NCI-H1092 (cell line): ENCODE measurements at regions not wholly inside any gene's neighbourhood (a gene's known extent, or its start where the extent isn't known, plus 50 kb on each side); places are given as distances from the start of the nearest gene placed in this dataset.

ENCODE experiments used
- DNase-seq: peaks from one replicate; lab custom pipeline; 2025; lab: John Stamatoyannopoulos, UW

DNA sequence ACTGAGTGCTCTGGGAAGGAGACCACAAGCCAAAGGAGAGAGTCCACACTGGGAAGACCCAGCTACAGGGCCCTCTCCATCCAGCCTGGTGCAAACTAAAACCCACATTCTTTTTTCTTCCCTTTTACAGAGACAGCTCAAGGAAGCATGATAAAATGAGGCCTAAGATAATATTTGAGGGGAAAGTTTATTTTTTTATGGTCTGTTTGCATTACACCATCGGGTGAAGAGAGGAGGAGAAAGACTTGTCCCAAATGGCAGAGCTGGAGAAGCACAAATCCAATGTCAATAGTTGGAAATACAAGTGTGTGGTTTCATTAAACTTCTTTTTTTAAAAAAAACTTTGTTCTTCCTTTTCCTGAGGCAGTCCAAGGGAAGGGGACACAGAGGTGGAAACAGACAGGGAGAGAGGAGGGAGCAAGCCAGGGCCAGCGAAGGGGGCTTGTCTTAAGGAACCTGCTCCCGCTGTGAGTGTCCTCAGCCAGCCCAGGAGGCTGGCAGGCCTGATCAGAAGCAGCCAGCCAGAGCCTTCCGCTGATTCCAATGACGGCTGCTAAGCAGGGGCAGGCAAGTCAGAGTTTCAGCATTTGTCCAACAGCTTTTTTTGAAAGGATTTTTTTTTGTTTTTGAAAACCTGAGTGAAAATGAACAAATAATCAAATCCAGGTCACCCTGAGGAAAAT is 203.8 kb upstream of the SIX2 start:
- DNase-seq, result no peak

- DNase-seq, result no peak
Measured at GRCh38 chr2:45211636-45212035, 202.4 kb upstream of the SIX2 start.

DNA sequence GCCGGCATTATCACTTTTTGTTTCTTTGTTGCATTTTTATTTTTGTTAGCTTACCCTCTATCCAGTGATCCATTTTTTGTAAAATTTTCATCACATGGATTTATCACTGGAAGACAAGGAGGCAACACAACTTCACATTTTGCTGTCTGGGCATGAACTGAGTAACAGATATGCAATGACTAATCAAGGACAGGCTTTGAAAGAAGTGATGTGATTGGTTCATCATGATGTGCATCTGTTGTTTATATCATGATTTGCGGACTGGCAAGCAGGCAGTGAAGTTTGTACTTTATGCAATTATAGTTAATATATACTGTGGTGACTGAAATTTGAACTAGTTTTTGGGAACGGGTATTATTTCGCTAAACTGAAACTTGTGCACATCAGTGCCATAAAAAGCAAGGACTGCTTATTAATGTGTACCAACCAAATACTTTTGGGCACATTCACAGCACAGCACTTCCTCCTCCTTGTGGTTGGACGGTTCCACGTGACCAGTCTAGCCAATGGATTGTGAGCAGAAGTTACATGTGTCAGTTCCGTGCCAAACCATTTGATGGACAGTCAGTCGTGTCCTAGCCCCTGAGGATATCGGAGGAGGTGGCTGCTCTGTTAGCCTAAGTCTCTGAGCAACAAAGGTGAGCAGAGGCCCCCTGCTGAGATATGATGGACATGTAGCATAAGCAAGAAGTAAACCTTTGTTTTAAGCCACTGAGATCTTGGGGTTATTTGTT is 201.4 kb upstream of the SIX2 start:
- DNase-seq, result no peak

DNA sequence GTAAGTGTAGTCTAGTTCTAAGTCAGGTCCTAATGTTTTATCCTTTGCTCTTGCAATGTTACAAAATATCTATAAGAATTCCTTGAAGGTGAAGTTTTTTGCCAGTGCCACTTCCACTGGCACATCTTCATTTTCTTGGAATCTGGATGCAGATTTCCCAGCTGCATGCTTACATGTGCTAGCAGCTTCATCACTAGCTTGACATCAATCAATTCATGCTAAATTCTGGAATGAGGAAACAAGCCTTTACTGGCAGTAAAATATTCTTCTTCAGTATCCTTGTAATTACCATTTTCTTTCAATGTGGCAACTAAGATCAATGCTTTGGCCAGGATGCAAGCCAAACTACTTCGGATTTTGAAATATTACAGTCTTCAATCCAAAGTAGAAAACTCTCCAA is 200.6 kb upstream of the SIX2 start:
- no peak for DNase-seq

- no peak for DNase-seq
Measured at GRCh38 chr2:45209302-45209701, 200.1 kb upstream of the SIX2 start.

GRCh38 chr2:45207101-45207500 is 197.8 kb upstream of the SIX2 start:
- DNase-seq, result no peak

GRCh38 chr2:45205985-45206384 is 196.7 kb upstream of the SIX2 start:
- DNase-seq, result no peak

DNA sequence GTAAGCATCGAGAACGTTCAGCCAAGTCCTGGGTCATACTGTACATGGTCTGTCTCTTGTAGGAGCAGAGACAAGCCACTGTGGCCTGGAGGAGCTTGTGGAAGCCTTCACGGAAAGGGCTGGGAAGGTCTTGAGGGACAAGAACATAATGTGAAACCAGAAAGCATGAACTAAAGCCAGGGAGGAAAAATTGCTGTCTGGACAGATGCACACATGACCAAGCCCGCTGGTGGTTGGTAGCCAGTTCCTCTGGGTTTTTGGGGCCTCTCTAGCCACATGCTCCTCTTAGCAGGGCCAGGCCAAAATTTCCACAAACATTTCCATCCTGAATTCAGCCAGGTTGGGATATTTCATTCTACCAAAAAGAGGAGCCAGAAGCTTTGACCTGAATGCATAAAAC is 196.2 kb upstream of the SIX2 start:
- DNase-seq, result no peak

DNA sequence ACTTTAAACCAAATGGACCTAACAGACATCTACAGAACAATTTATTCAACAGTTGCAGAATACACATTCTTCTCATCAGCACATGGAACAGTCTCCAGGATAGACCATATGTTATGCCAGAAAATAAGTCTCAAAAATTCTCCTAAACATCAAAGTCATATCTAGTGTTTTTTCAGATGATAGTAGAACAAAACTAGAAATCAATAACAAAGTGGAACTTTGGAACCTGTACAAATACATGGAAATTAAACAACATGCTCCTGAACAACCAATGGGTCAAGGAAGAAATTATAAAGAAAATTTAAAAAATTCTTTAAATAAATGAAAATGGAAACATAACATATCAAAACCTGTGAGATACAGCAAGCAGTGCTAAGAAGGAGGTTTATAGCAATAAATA is 194.1 kb upstream of the SIX2 start:
- no peak for DNase-seq

DNA sequence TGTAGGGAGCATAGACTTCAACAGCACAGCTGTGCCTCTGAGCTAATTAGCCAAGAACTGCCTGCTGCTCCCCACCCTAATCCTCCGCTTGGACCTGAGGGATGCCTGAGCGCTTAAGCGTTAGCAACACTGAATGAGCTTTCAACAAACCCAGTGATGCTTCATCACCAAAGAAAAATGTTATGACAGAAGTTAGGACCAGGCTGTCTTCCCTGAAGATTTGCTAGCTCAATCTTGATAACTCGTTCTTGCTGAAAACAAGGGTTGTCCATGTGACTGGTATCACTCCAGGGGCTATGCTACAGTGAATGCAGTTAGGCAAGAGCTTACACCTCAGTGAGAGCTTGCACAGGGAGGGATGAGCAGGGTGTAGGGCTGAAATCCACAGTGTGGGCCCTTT is 190.7 kb upstream of the SIX2 start:
- DNase-seq, result no peak

- DNase-seq, result no peak
Measured at GRCh38 chr2:45195916-45196315, 186.7 kb upstream of the SIX2 start.

DNA sequence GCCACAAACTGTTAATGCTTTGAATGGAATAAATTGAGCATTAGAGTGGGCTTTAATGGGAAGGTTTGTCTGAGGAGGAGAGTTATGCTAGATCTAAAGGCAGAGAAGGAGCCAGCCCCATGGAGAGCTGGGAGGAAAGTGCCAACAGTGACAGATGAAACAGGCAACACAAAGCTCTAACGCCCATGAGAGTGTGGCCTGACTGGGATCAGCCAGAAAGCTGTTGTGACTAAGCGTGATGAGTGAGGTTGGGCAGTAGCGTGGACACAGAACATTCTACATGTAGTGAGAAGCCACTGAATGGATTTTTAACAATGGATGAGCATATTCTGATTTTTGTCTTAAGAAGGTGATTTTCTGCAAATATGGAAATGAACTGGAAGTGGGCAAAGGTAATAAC is 185.3 kb upstream of the SIX2 start:
- no peak for DNase-seq

DNA sequence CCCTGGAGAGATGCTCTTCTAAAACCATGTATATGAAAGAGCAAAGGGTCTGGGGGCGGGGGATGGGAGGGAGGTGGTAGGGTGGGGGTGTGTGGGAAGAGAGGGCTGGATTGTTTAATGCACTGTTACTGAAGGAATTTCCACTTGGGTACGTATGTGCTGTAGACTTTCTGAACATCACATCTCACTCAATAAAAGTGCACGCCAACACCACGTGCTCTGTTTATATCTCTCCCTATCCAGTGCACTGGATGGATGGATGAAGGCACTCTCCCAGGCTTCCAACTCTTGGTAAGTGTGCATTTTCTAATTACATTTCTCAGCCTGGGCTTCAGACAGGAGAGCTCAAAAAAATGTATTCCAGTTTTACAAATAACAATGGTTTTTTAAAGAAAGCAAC is 184.3 kb upstream of the SIX2 start:
- no peak for DNase-seq

- no peak for DNase-seq
Measured at GRCh38 chr2:45192991-45193390, 183.7 kb upstream of the SIX2 start.

GRCh38 chr2:45192481-45192880 is 183.2 kb upstream of the SIX2 start:
- DNase-seq, result no peak

GRCh38 chr2:45191976-45192375 is 182.7 kb upstream of the SIX2 start:
- no peak for DNase-seq

DNA sequence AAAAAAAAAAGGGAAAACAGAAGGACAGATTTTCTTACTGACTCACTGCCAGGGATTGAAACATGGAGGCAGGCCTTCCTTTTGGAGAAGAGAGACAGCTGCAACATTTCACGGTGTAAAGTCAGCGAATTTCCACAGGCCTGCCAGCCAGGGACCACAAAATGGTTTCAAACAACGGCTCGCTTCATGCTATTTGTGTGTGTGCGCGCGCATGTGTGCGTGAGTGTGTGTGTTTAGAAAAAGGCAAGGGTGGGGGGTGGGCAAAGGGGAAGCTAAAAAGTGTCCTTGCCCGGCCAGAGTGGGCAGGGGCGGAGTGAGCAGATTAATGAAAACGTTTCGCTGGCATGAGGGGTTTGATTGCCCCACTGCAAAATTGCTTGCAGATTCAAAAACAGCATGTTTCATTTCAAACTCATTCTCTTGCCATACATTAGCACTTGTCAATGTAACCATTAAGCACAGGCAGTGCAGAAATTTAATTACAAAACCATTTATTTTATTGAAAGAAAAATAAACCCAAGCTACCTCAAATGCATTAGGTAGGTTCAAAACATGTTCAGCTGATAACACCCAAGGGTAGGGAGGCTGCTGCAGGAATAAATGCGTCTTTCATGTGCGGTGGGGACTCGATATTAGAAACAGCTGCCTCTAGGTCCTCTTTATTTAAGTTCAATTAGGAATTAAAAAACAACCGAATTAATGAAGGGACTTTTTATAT is 182.1 kb upstream of the SIX2 start:
- no peak for DNase-seq

- DNase-seq, result no peak
Measured at GRCh38 chr2:45190481-45190942, 181.3 kb upstream of the SIX2 start.

DNA sequence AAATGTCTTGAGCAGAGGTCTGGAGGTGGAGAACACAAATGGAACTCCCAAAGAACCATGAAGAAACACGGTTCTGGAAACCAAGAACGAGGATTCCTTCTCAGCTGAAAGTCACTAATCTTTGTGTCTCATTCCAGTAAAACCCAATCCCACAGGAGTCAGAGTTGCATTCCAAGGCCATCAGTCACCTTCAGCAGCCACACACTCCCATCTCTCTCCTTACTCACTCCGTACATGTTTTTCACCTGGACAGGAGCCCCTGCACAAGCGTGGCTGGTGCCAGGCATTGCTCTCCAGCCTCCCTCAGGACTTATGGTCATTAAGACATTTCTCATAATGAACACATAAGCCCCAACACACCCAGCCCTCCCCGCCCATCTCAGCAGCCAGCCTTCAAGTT is 175.4 kb upstream of the SIX2 start:
- DNase-seq, result no peak

GRCh38 chr2:45182667-45183295 is 173.5 kb upstream of the SIX2 start:
- no peak for DNase-seq

GRCh38 chr2:45180779-45181178 is 171.5 kb upstream of the SIX2 start:
- DNase-seq, result no peak

DNA sequence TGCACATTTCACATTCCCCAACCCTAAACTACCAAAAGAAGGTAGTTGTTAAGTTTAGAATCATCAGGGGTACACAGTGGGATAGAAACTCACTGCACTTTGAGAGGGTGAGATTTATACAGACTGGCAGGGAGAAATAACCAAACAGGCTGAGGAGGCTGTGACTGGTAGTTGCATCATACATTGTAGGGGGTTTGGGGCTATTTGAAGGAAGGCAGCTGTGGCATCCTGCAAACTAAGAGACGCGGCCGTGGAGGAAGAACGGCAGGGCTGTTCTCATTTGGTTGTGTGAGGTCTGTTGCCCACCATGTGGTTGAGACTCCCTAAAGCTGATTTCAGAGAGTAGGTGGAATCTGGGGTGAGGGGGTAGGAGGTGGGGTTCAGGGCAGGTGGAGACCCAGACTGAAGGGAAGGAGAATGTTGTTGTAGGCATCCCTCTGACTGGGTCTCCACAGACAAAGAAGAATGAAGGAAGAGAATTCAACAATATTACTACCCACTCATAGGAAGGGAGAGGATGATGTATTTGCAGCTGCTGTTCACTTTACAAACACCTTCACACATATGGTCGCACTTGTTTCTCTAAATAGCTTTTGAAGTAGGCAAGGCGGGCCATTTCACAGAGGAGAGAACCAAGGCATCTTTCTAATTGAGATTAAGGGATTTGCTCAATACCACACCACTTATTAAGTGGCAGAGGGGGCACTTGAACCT is 170.9 kb upstream of the SIX2 start:
- DNase-seq, result no peak
